ENCODE measurements at regions not wholly inside any gene's neighbourhood (a gene's known extent, or its start where the extent isn't known, plus 50 kb on each side); places are given as distances from the start of the nearest gene placed in this dataset.

- Histone ChIP-seq H3K36me3 (ENCODE audit: insufficient read depth, low read length) (no peaks in the 10 kb centered on the region), H3K9me3 (replicated peaks; ENCODE audit: low read length) (peaks cover 2% of the 10 kb centered on the region), H3K9ac (ENCODE audit: low read depth, low read length) (no peak overlapping the region), H3K4me3 (ENCODE audit: low read length) (no peak overlapping the region), H3K27me3 (ENCODE audit: control insufficient read depth, insufficient read depth, low read length) (no peaks in the 10 kb centered on the region), H3K4me2 (ENCODE audit: low read length) (no peak overlapping the region), H3K4me1 (ENCODE audit: control insufficient read depth, insufficient read depth, low read length) (no peaks in the 10 kb centered on the region)
Observed at GRCh38 chr19:30131722-30132291, 189.8 kb downstream of the URI1 start.

- no peak overlapping the region for H3K4me3 ChIP-seq (ENCODE audit: low read length)
- H3K4me2 ChIP-seq (ENCODE audit: low read length): no peak overlapping the region
- no peaks in the 10 kb centered on the region for H3K27me3 ChIP-seq (ENCODE audit: control insufficient read depth, insufficient read depth, low read length)
- H3K9me3 ChIP-seq (replicated peaks; ENCODE audit: low read length): peaks cover 2% of the 10 kb centered on the region
- no peak overlapping the region for H3K9ac ChIP-seq (ENCODE audit: low read depth, low read length)
- H3K36me3 ChIP-seq (ENCODE audit: insufficient read depth, low read length): no peaks in the 10 kb centered on the region
- no peaks in the 10 kb centered on the region for H3K4me1 ChIP-seq (ENCODE audit: control insufficient read depth, insufficient read depth, low read length)
Observed at GRCh38 chr19:30132343-30133075, 190.5 kb downstream of the URI1 start.

- Histone ChIP-seq H3K4me2 (ENCODE audit: low read length) (no peak overlapping the region), H3K27me3 (ENCODE audit: control insufficient read depth, insufficient read depth, low read length) (no peaks in the 10 kb centered on the region), H3K9me3 (replicated peaks; ENCODE audit: low read length) (peaks cover 2% of the 10 kb centered on the region), H3K4me1 (ENCODE audit: control insufficient read depth, insufficient read depth, low read length) (no peaks in the 10 kb centered on the region), H3K9ac (ENCODE audit: low read depth, low read length) (no peak overlapping the region), H3K4me3 (ENCODE audit: low read length) (no peak overlapping the region), H3K36me3 (ENCODE audit: insufficient read depth, low read length) (no peaks in the 10 kb centered on the region)
Observed at GRCh38 chr19:30133803-30134202, 191.8 kb downstream of the URI1 start.

DNA sequence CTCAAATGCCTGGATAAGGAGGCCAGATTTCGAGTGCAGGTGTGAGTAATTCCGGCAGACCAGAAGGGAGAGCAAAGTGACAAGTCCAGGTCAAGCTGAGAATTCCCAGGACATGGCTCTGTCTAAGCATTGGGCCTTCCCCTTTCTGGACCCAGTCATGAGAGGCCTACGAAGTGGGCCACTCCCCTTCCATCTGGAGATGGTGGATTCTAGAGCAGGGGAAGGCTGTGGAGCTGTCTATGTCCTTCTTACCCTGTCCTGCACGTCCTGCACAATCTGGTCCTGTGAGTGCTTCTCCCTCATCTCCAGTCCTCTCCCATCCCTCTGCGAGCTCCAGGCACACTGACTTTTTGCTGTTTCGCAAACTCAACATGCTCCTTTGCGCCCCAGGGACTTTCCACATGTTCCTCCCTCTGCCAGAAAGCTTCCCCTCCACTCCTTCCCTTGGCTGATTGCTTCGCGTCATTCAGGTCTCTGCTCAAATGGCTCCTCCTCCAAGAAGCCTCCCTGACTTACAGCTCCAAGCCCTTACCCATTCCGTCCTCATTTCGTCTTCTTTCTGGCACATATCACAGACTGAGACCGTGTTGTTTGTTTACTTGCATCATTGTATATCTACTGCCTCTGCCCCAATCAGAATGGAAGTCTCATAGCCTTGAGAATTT is 193.2 kb downstream of the URI1 start:
- Histone ChIP-seq H3K9ac (ENCODE audit: low read depth, low read length) (no peak overlapping the region), H3K36me3 (ENCODE audit: insufficient read depth, low read length) (no peaks in the 10 kb centered on the region)

DNA sequence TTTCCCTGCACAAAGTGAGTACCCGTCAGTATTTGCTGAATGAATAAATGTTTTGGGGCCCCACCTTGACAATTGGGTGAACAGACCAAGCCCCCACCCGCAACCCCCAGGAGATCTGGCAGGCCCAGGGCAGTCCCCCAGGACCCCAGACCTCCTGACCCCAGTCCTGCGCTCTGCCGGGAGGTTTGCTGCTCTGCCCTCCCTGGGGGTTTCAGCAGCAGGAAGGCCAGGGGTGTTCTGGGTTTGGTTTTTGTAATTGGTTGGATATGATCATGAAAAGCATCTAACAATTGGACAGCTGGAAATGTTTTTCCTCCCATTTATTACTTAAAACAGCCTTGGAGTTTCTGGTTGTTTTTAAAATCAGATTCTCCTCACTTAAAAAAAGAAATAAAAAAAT is 193.8 kb downstream of the URI1 start:
- H3K4me2 ChIP-seq (ENCODE audit: low read length): no peak overlapping the region

More for the DNA sequence above, 193.2 kb downstream of the URI1 start:
- Histone ChIP-seq H3K4me1 (ENCODE audit: control insufficient read depth, insufficient read depth, low read length) (no peaks in the 10 kb centered on the region), H3K4me3 (ENCODE audit: low read length) (no peak overlapping the region), H3K27me3 (ENCODE audit: control insufficient read depth, insufficient read depth, low read length) (no peaks in the 10 kb centered on the region), H3K9me3 (replicated peaks; ENCODE audit: low read length) (no peaks in the 10 kb centered on the region), H3K4me2 (ENCODE audit: low read length) (no peak overlapping the region)

DNA sequence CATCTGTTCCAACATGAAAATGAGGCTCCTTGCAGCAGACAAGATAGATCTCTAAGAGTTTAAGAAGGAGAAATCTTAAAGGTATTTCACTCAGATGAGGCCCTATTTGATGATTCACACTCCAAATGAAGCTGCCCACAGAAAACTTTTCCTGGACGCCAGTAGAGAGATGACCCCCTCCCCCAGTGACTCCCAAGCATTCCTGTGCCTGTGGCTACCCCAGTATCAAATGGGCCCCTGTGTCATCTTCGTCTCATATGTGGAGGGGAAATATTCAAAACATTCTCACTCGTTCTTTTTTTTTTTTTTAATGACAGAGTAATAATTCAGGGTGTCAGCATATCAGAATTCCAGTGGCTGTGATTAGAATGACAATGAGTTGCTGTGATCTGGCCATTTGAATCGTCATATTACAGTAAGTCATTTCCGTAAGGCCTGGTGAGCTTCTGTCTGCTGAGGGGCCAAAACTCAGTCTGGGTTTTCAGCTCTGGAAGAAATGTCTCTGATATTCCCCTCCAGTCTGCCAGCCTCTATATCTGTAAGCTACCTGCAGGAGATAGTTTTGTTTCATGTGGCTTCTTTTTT is 194.7 kb downstream of the URI1 start:
- Histone ChIP-seq H3K9ac (ENCODE audit: low read depth, low read length) (no peak overlapping the region), H3K36me3 (ENCODE audit: insufficient read depth, low read length) (no peaks in the 10 kb centered on the region), H3K4me3 (ENCODE audit: low read length) (no peak overlapping the region), H3K27me3 (ENCODE audit: control insufficient read depth, insufficient read depth, low read length) (no peaks in the 10 kb centered on the region), H3K9me3 (replicated peaks; ENCODE audit: low read length) (no peaks in the 10 kb centered on the region), H3K4me2 (ENCODE audit: low read length) (no peak overlapping the region), H3K4me1 (ENCODE audit: control insufficient read depth, insufficient read depth, low read length) (no peaks in the 10 kb centered on the region)

More for the DNA sequence above, 193.8 kb downstream of the URI1 start:
- no peaks in the 10 kb centered on the region for H3K36me3 ChIP-seq (ENCODE audit: insufficient read depth, low read length)
- no peaks in the 10 kb centered on the region for H3K9me3 ChIP-seq (replicated peaks; ENCODE audit: low read length)
- H3K27me3 ChIP-seq (ENCODE audit: control insufficient read depth, insufficient read depth, low read length): no peaks in the 10 kb centered on the region
- no peaks in the 10 kb centered on the region for H3K4me1 ChIP-seq (ENCODE audit: control insufficient read depth, insufficient read depth, low read length)
- no peak overlapping the region for H3K9ac ChIP-seq (ENCODE audit: low read depth, low read length)
- H3K4me3 ChIP-seq (ENCODE audit: low read length): no peak overlapping the region

GRCh38 chr19:30137747-30138146 is 195.7 kb downstream of the URI1 start:
- no peaks in the 10 kb centered on the region for H3K4me1 ChIP-seq (ENCODE audit: control insufficient read depth, insufficient read depth, low read length)
- H3K4me3 ChIP-seq (ENCODE audit: low read length): no peak overlapping the region
- H3K4me2 ChIP-seq (ENCODE audit: low read length): no peak overlapping the region
- no peaks in the 10 kb centered on the region for H3K9me3 ChIP-seq (replicated peaks; ENCODE audit: low read length)
- no peaks in the 10 kb centered on the region for H3K36me3 ChIP-seq (ENCODE audit: insufficient read depth, low read length)
- no peaks in the 10 kb centered on the region for H3K27me3 ChIP-seq (ENCODE audit: control insufficient read depth, insufficient read depth, low read length)
- no peak overlapping the region for H3K9ac ChIP-seq (ENCODE audit: low read depth, low read length)

DNA sequence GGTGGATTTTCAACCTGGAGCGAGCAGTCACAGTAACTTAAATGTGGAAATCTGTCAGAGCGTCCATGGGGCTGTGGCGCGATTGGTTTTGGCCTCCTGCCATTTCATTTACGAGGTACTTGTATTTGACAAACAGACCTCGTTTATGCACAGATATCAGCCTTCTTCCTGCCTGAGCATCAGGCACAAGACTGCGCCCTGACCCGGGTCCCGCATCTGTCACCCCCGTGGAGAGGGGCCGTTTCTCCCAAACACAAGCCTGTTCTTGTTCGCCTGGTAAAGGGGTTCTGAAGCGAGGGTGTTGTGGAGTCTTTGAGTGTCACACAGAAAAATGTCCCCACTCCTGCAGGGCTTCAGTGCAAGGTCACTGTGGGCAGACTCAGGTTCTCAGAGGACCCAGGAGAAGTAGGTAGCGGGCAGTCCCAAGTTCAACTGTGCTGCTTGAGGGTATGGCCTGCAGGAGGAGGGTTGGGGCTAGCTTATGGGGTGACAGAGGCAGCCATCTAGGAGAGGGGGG is 202.3 kb downstream of the URI1 start:
- H3K36me3 ChIP-seq (ENCODE audit: insufficient read depth, low read length): no peaks in the 10 kb centered on the region
- H3K4me1 ChIP-seq (ENCODE audit: control insufficient read depth, insufficient read depth, low read length): no peaks in the 10 kb centered on the region
- no peak overlapping the region for H3K4me2 ChIP-seq (ENCODE audit: low read length)
- no peak overlapping the region for H3K9ac ChIP-seq (ENCODE audit: low read depth, low read length)
- peaks cover 5% of the 10 kb centered on the region for H3K9me3 ChIP-seq (replicated peaks; ENCODE audit: low read length)
- H3K27me3 ChIP-seq (ENCODE audit: control insufficient read depth, insufficient read depth, low read length): no peaks in the 10 kb centered on the region
- no peak overlapping the region for H3K4me3 ChIP-seq (ENCODE audit: low read length)

DNA sequence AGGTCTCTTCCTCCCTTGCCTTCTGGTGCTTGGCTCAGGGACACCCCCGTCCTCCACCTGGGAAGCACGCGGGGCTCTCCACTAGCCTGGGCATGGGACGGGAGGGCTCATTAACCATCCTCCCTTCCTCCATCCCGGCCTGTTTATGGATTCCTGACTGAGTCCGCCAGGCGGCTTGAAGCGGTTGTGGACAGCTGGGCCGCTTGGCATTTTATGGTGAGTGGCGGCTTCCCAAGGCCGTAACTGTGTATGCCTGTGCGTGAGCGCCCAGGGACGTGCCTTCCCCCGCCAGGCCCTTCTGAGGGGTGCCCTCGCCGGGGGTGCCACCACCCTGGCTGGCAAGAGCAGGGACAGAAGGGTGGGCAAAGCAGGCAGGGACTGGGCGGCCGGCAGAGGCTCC is 202.8 kb downstream of the URI1 start:
- no peaks in the 10 kb centered on the region for H3K4me1 ChIP-seq (ENCODE audit: control insufficient read depth, insufficient read depth, low read length)
- no peak overlapping the region for H3K4me3 ChIP-seq (ENCODE audit: low read length)
- peaks cover 5% of the 10 kb centered on the region for H3K9me3 ChIP-seq (replicated peaks; ENCODE audit: low read length)
- H3K4me2 ChIP-seq (ENCODE audit: low read length): no peak overlapping the region
- H3K27me3 ChIP-seq (ENCODE audit: control insufficient read depth, insufficient read depth, low read length): no peaks in the 10 kb centered on the region
- no peaks in the 10 kb centered on the region for H3K36me3 ChIP-seq (ENCODE audit: insufficient read depth, low read length)
- H3K9ac ChIP-seq (ENCODE audit: low read depth, low read length): no peak overlapping the region

GRCh38 chr19:30145467-30145866 is 203.4 kb downstream of the URI1 start:
- Histone ChIP-seq H3K36me3 (ENCODE audit: insufficient read depth, low read length) (no peaks in the 10 kb centered on the region), H3K9me3 (replicated peaks; ENCODE audit: low read length) (peaks cover 5% of the 10 kb centered on the region), H3K4me3 (ENCODE audit: low read length) (no peak overlapping the region), H3K4me2 (ENCODE audit: low read length) (no peak overlapping the region), H3K4me1 (ENCODE audit: control insufficient read depth, insufficient read depth, low read length) (no peaks in the 10 kb centered on the region), H3K27me3 (ENCODE audit: control insufficient read depth, insufficient read depth, low read length) (no peaks in the 10 kb centered on the region), H3K9ac (ENCODE audit: low read depth, low read length) (no peak overlapping the region)

DNA sequence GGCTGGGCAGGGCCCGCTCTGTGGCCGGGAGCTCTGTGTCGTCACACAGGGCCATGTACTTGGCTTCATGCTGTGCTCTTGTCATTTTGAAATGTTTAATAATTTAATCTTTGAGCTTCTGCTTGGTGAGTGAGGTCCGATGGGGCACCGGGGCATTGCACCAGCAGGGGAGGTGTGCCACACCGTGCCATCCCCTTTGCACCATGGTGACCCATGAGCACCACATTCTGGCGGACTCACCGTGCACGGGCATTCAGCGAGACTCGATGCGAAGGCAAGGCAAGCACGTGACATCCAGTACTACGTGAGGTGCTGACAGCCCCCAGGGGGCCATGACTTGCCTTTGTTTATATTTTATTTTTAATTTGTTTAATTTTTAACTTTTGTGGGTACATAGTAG is 204.3 kb downstream of the URI1 start:
- Histone ChIP-seq H3K9ac (ENCODE audit: low read depth, low read length) (no peak overlapping the region), H3K27me3 (ENCODE audit: control insufficient read depth, insufficient read depth, low read length) (no peaks in the 10 kb centered on the region), H3K36me3 (ENCODE audit: insufficient read depth, low read length) (no peaks in the 10 kb centered on the region), H3K9me3 (replicated peaks; ENCODE audit: low read length) (peaks cover 5% of the 10 kb centered on the region), H3K4me2 (ENCODE audit: low read length) (no peak overlapping the region), H3K4me1 (ENCODE audit: control insufficient read depth, insufficient read depth, low read length) (no peaks in the 10 kb centered on the region), H3K4me3 (ENCODE audit: low read length) (no peak overlapping the region)
